Hepatocyte (in vitro differentiated cells): ENCODE measurements at regions not wholly inside any gene's neighbourhood (a gene's known extent, or its start where the extent isn't known, plus 50 kb on each side); places are given as distances from the start of the nearest gene placed in this dataset.

Experiments
- DNase-seq: peaks from one replicate; pipeline ENCODE4 v3.0.0-alpha.2; 2016; ENCODE audit warnings: low spot score
- H2AFZ ChIP-seq: fragments of 200-600 bp; sonication (generic); 2 replicates; pipeline ENCODE4 v1.6.0; 2016; ENCODE audit warnings: antibody characterized with exemption, mild to moderate bottlenecking
- H3K27ac ChIP-seq: fragments of 200-600 bp; sonication (generic); 2 replicates; pipeline ENCODE4 v1.5.1; 2016; ENCODE audit warnings: mild to moderate bottlenecking
- H3K27me3 ChIP-seq: fragments of 200-600 bp; sonication (generic); 2 replicates; pipeline ENCODE4 v1.6.1; 2016
- H3K36me3 ChIP-seq: fragments of 200-600 bp; sonication (generic); replicated peaks from 2 replicates; pipeline ENCODE4 v1.5.1; 2016; ENCODE audit warnings: low read depth; ENCODE audit not compliant: insufficient read depth
- H3K4me1 ChIP-seq: fragments of 200-600 bp; sonication (generic); 2 replicates; pipeline ENCODE4 v1.5.1; 2016; ENCODE audit warnings: mild to moderate bottlenecking, moderate library complexity; ENCODE audit not compliant: insufficient read depth
- H3K4me2 ChIP-seq: fragments of 200-600 bp; sonication (generic); 2 replicates; pipeline ENCODE4 v1.6.0; 2016
- H3K4me3 ChIP-seq: fragments of 200-600 bp; sonication (generic); 2 replicates; pipeline ENCODE4 v1.5.1; 2016; ENCODE audit warnings: mild to moderate bottlenecking
- H3K79me2 ChIP-seq: fragments of 200-600 bp; sonication (generic); 2 replicates; pipeline ENCODE4 v1.6.0; 2017; ENCODE audit warnings: mild to moderate bottlenecking
- H3K9me2 ChIP-seq: fragments of 200-600 bp; sonication (generic); replicated peaks from 2 replicates; pipeline ENCODE4 v1.6.0; 2017; ENCODE audit warnings: mild to moderate bottlenecking; ENCODE audit not compliant: insufficient read depth
- H3K9me3 ChIP-seq: fragments of 200-600 bp; sonication (generic); 2 replicates; pipeline ENCODE4 v1.5.1; 2016; ENCODE audit warnings: low read depth, mild to moderate bottlenecking
- H4K20me1 ChIP-seq: fragments of 200-600 bp; sonication (generic); 2 replicates; pipeline ENCODE4 v1.6.0; 2016; ENCODE audit warnings: mild to moderate bottlenecking; ENCODE audit not compliant: insufficient read depth, poor library complexity, severe bottlenecking
- EZH2 ChIP-seq: fragments of 200-600 bp; sonication (generic); IDR thresholded peaks from 2 replicates; pipeline ENCODE4 v1.6.1; 2016; ENCODE audit warnings: antibody characterized with exemption, mild to moderate bottlenecking, borderline replicate concordance
- EZH2phosphoT487 ChIP-seq: fragments of 200-600 bp; sonication (generic); IDR thresholded peaks from one replicate; pipeline ENCODE4 v1.6.1; 2018; ENCODE audit warnings: antibody characterized with exemption, mild to moderate bottlenecking, low read depth, moderate library complexity; ENCODE audit not compliant: unreplicated experiment, severe bottlenecking
- WGBS: methylation state at CpG from one replicate; pipeline ENCODE4 v1.1.6; 2016; ENCODE audit warnings: low lambda C conversion rate; ENCODE audit errors: missing lambda C conversion rate; 5-methylcytosine and 5-hydroxymethylcytosine counted together
- TF ChIP-seq, protein P1 (sequence below): fragments of 200-600 bp; sonication (generic); IDR thresholded peaks from 2 replicates; pipeline ENCODE4 v1.5.1; 2016; ENCODE audit warnings: antibody characterized with exemption, mild to moderate bottlenecking; ENCODE audit not compliant: poor library complexity

DNA sequence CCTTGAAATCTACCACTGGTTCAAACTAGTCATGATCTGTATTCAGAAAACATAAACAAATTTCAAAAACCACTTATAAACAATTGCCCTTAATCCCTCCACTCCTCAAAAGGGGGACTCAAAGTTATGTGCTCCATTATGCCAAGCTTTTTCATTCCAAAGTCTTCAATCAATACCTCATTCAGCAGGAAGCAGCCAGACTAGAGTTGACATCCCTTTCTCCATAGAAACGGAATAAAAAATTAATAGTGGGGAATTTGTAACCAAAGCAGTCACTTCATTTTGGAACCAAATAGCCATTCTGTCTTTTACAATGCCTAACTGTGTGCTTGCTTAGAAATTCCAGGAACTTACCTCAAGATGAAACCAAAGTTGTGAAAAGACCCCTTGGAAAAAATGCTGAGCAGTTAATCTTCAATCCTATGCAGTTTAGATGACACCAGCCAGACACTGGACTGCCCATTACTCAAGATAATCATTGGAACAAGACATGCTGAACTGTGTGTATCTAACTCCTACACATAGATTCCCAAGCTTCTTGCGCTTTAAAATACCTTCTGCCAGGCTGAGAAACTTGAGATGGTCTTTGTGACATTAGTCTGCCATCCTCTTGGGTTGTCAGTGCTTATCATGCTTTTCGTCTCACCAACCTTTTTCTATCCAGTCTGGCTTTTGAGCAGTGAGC is 406.2 kb downstream of the PLOD2 start:
- H3K79me2 ChIP-seq: no peaks in the 10 kb centered on the region
- no peak for TF ChIP-seq EZH2
- TF ChIP-seq EZH2phosphoT487: no peak
- TF ChIP-seq, protein P1, sequence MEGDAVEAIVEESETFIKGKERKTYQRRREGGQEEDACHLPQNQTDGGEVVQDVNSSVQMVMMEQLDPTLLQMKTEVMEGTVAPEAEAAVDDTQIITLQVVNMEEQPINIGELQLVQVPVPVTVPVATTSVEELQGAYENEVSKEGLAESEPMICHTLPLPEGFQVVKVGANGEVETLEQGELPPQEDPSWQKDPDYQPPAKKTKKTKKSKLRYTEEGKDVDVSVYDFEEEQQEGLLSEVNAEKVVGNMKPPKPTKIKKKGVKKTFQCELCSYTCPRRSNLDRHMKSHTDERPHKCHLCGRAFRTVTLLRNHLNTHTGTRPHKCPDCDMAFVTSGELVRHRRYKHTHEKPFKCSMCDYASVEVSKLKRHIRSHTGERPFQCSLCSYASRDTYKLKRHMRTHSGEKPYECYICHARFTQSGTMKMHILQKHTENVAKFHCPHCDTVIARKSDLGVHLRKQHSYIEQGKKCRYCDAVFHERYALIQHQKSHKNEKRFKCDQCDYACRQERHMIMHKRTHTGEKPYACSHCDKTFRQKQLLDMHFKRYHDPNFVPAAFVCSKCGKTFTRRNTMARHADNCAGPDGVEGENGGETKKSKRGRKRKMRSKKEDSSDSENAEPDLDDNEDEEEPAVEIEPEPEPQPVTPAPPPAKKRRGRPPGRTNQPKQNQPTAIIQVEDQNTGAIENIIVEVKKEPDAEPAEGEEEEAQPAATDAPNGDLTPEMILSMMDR: no peak
- DNase-seq: no peak
- no peaks in the 10 kb centered on the region for H4K20me1 ChIP-seq
- H3K9me2 ChIP-seq: no peaks in the 10 kb centered on the region
- no peaks in the 10 kb centered on the region for H3K4me1 ChIP-seq
- H3K4me3 ChIP-seq: no peak overlapping the region
- 82% methylated on average over 3 of the region's 3 CpGs for WGBS
- no peaks in the 10 kb centered on the region for H3K9me3 ChIP-seq
- no peaks in the 10 kb centered on the region for H3K27me3 ChIP-seq
- H3K27ac ChIP-seq: no peak overlapping the region
- no peak overlapping the region for H2AFZ ChIP-seq
- H3K36me3 ChIP-seq: no peaks in the 10 kb centered on the region
- H3K4me2 ChIP-seq: no peak overlapping the region

DNA sequence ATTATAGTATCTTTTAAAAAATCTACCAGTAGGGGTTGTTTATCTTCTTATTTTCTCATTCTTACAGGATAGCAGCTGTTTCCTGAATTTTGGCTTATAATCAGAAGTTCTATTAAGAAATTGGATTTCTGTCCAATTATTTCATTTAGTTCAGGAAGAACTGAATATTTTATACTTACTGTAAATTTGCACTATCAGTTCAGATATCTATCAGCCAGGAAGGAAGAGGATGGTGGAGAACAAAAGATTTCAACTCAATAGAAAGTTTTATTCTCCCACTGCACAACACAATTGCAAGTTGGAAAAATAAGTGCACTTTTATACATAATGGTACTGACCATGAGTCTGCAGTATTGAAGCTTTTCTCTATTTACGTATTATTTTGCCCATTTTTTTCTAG is 400.9 kb downstream of the PLOD2 start:
- TF ChIP-seq, protein P1: no peak
- TF ChIP-seq EZH2 (no peak), EZH2phosphoT487 (no peak)
- WGBS: 100% methylated on average over 1 of the region's 1 CpG

GRCh38 chr3:145767909-145768308 is 393.1 kb downstream of the PLOD2 start:
- 0% methylated on average over 1 of the region's 1 CpG for WGBS
- TF ChIP-seq, protein P1: peak; percentile 50
- TF ChIP-seq EZH2phosphoT487 (no peak), EZH2 (no peak)

More for the DNA sequence above, 400.9 kb downstream of the PLOD2 start:
- Histone ChIP-seq H3K36me3 (no peaks in the 10 kb centered on the region), H4K20me1 (no peaks in the 10 kb centered on the region), H3K27ac (no peak overlapping the region), H3K79me2 (no peaks in the 10 kb centered on the region), H3K9me3 (no peaks in the 10 kb centered on the region), H3K4me3 (no peak overlapping the region), H2AFZ (no peak overlapping the region), H3K4me1 (no peaks in the 10 kb centered on the region), H3K4me2 (no peak overlapping the region), H3K9me2 (no peaks in the 10 kb centered on the region), H3K27me3 (no peaks in the 10 kb centered on the region)
- DNase-seq: no peak

More at GRCh38 chr3:145767909-145768308, 393.1 kb downstream of the PLOD2 start:
- H3K79me2 ChIP-seq: no peaks in the 10 kb centered on the region
- H3K4me1 ChIP-seq: no peaks in the 10 kb centered on the region
- H3K4me2 ChIP-seq: no peak overlapping the region
- H3K9me2 ChIP-seq: no peaks in the 10 kb centered on the region
- no peaks in the 10 kb centered on the region for H4K20me1 ChIP-seq
- H3K9me3 ChIP-seq: no peaks in the 10 kb centered on the region
- no peak overlapping the region for H3K27ac ChIP-seq
- no peaks in the 10 kb centered on the region for H3K36me3 ChIP-seq
- no peaks in the 10 kb centered on the region for H3K27me3 ChIP-seq
- DNase-seq: no peak
- H2AFZ ChIP-seq: no peak overlapping the region
- no peak overlapping the region for H3K4me3 ChIP-seq
